ENCODE measurements at regions not wholly inside any gene's neighbourhood (a gene's known extent, or its start where the extent isn't known, plus 50 kb on each side); places are given as distances from the start of the nearest gene placed in this dataset.

DNA sequence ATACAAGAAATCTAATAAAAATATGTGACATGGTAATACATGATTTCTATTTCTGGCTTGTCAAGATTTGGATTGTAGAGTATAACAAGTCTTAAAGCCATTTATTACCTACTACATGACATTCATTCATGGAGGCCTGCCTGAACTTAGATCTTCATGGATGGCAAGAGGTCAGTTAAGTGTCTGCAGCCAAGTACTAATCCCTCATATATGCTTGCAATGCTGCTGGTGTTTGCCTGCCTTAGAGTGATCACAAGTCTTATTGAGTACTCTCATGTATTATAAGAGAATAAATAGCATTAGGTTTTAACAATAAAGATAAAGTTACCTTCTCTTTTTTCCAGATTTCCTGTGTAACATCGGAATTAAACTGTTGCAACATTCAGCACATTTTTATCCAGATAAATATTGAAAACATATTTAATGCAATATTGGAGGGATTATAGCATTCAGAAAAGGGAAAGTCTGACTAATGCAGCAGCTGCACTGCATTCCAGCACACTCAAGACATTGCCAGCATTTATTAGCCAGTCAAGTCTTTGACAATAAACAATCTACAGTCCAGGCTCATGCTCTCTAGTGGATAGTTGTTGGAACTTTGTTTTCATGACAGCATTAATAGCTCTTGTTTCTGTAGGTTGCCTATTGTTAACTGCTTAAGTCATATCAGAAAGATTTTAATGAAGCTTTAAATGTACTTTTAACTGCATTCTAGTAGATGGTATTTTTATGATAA is 737.1 kb downstream of the FAT4 start:
- TF ChIP-seq, protein P1, sequence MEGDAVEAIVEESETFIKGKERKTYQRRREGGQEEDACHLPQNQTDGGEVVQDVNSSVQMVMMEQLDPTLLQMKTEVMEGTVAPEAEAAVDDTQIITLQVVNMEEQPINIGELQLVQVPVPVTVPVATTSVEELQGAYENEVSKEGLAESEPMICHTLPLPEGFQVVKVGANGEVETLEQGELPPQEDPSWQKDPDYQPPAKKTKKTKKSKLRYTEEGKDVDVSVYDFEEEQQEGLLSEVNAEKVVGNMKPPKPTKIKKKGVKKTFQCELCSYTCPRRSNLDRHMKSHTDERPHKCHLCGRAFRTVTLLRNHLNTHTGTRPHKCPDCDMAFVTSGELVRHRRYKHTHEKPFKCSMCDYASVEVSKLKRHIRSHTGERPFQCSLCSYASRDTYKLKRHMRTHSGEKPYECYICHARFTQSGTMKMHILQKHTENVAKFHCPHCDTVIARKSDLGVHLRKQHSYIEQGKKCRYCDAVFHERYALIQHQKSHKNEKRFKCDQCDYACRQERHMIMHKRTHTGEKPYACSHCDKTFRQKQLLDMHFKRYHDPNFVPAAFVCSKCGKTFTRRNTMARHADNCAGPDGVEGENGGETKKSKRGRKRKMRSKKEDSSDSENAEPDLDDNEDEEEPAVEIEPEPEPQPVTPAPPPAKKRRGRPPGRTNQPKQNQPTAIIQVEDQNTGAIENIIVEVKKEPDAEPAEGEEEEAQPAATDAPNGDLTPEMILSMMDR (IDR thresholded peaks at IDR 0.05), result no peak
- TF ChIP-seq POLR2A (IDR thresholded peaks at IDR 0.05), result no peak
- peak in 1 of 2 donors; percentile 44 for DNase-seq (ENCODE audit: low spot score in 2 of 2)
- WGBS, 2 donors, result 16 to 37% methylated on average over 1 of the region's 1 CpG
- intact Hi-C loops (cut with DNase I; ENCODE audit: low total_unique reads), result no loop called here
- no peak overlapping the region for H3K4me3 ChIP-seq (ENCODE audit: low read depth, poor library complexity, severe bottlenecking)

DNA sequence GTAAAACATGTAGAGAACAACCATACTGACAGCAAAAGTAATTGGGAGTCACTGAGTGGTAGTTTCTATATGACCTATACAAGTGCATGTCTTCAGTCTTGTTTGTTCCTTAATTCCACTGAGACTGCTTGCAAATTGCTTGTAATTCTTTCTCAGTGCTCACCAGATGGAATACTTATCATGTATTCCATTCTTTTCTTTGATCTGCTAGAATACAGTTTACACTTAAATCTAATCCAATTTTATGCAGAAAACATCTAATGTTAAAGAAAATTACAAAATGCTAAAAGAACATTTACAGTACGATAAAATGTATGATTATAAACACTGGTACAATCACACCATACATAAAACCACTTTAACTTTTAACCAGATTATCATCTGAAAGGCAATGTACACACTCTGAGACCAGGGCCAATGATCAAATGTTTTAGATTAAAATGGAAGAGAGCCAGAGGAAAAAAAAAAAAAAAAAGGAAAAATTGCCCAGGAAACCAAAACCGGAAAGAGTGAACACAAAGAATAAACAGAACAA is 741.4 kb downstream of the FAT4 start:
- intact Hi-C loops (cut with DNase I; ENCODE audit: low total_unique reads), result no loop called here
- no peak overlapping the region for H3K4me3 ChIP-seq (ENCODE audit: low read depth, poor library complexity, severe bottlenecking)
- DNase-seq (ENCODE audit: low spot score in 2 of 2), result no peak
- 45 to 62% methylated on average over 2 of the region's 2 CpGs for whole genome bisulfite sequencing, 2 donors
- TF ChIP-seq, protein P1 (IDR thresholded peaks at IDR 0.05), result no peak
- TF ChIP-seq POLR2A (IDR thresholded peaks at IDR 0.05), result no peak

DNA sequence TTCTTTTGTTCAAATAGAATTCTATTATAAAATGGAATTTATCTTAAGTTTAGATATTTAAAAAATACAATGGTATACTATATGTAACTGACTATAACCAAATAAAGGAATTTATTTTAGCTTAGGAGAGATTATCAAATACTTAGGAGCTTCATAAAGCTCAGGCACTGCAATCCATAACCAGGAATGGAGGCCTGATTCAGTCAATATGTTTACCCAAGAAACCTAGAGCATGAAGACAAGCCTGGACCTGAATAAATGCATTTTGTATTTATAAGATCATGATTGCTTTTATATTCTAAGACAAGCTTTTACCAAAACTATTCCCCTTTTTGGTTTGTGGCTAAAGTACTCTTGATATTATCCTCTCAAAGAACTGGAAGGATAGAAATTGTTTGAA is 742.6 kb downstream of the FAT4 start:
- DNase-seq (ENCODE audit: low spot score in 2 of 2), result no peak
- H3K4me3 ChIP-seq (ENCODE audit: low read depth, poor library complexity, severe bottlenecking), result no peak overlapping the region
- TF ChIP-seq, protein P1 (IDR thresholded peaks at IDR 0.05), result no peak
- TF ChIP-seq POLR2A (IDR thresholded peaks at IDR 0.05), result no peak
- intact Hi-C loops (cut with DNase I; ENCODE audit: low total_unique reads), result no loop called here

DNA sequence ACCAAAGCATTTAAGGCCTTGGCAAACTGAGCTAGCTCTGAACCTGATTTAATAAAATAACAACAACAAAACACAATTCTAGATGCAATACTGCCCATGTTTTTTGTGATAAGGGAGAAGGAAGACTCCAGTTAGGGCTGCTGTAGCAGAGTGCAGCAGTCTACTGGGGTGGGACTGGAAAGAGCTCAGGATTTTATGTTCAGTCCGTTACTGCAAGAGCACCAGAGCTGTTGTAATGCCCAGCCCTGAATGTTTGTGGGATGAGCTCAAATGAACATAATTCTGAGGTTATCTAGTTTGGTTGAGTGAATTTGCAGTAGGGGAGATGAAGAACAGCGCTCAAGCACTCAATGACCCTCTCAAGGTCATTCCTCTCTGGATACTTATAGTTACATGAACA is 743.8 kb downstream of the FAT4 start:
- no peak overlapping the region for H3K4me3 ChIP-seq (ENCODE audit: low read depth, poor library complexity, severe bottlenecking)
- 76 to 87% methylated on average over 2 of the region's 2 CpGs for WGBS, 2 donors
- no peak for TF ChIP-seq POLR2A (IDR thresholded peaks at IDR 0.05)
- TF ChIP-seq, protein P1 (IDR thresholded peaks at IDR 0.05), result no peak
- DNase-seq (ENCODE audit: low spot score in 2 of 2), result no peak
- intact Hi-C loops (cut with DNase I; ENCODE audit: low total_unique reads), result no loop called here

DNA sequence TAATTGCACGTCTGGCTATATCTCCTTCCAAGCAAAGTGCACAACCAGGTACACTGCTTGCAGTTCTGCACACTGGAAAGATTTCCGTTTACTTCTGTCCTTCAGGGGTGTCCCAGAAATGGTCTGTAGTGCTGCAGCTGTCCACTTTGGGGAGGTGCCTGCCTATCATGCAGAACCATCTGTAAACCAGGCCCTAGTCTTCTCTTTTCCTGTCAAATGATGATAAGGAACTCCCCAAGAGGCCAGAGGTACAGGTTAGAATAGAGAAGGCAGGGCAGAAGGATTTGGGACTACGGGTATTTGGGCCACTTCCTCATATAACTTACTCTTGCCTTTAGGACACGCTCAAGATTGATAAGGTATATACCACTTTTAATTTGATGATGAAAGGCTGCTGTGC is 746.9 kb downstream of the FAT4 start:
- intact Hi-C loops (cut with DNase I; ENCODE audit: low total_unique reads), result no loop called here
- no peak overlapping the region for H3K4me3 ChIP-seq (ENCODE audit: low read depth, poor library complexity, severe bottlenecking)
- no peak for DNase-seq (ENCODE audit: low spot score in 2 of 2)
- 93 to 95% methylated on average over 4 of the region's 4 CpGs for WGBS, 2 donors
- no peak for TF ChIP-seq POLR2A (IDR thresholded peaks at IDR 0.05)
- TF ChIP-seq, protein P1 (IDR thresholded peaks at IDR 0.05), result no peak

DNA sequence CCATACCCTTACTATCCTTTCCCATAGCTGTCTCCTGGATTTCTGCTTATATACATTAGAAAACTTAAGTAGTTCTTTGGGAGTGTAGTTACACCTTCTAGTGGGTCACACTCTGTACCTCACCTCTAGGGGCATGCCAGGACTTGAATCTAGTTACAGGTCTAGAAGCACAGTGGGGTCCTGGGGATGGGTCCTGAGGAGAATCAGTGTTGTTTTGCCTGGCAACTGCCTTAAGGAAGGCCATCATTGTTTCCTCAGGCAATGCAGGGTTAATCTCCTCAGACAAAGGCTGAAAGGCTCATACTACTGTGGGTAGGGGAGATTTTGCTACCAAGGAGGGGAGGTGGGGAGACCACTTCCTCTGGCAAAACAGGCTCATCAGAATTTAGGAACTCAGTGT is 750.3 kb downstream of the FAT4 start:
- TF ChIP-seq, protein P1 (IDR thresholded peaks at IDR 0.05), result no peak
- no peak for TF ChIP-seq POLR2A (IDR thresholded peaks at IDR 0.05)
- DNase-seq (ENCODE audit: low spot score in 2 of 2), result no peak

More for the DNA sequence above, 750.3 kb downstream of the FAT4 start:
- H3K4me3 ChIP-seq (ENCODE audit: low read depth, poor library complexity, severe bottlenecking), result no peak overlapping the region
- intact Hi-C loops (cut with DNase I; ENCODE audit: low total_unique reads), result no loop called here

Data from lower leg skin (tissue), 4 donors.